ENCODE measurements at regions not wholly inside any gene's neighbourhood (a gene's known extent, or its start where the extent isn't known, plus 50 kb on each side); places are given as distances from the start of the nearest gene placed in this dataset.
"Not testable (repeated sequence)": the region's sequence is repeated elsewhere in the genome, so short reads cannot be mapped to it uniquely, and the experiment has no call there.

DNA sequence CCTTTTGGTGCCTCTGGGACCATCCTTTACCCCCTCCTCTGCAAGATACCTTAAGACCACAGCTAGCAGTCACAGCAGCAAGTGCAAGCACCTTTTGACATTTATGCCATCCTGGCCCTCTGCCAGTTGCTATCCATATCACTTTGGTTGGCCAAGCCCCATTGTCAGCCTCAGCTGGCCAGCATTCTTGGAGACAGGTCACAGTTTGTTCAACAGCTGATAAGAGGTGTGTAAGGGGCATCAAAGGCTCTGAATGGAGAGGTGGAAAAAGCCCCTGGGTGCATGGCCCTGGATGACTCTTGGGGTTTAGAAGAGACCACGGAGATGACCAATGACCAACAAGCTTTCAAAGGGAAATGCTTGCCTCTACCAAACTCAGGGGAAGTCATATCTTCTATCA is 133.6 kb upstream of the MAMLD1 start:
- Mint-ChIP-seq H3K9me3 (ENCODE audit: low read depth) (peaks cover 8% of the 10 kb centered on the region), H3K4me1 (ENCODE audit: low read depth) (no peaks in the 10 kb centered on the region), H3K4me3 (ENCODE audit: unreplicated experiment) (no peak overlapping the region), H3K36me3 (ENCODE audit: low read depth) (no peaks in the 10 kb centered on the region), H3K27ac (ENCODE audit: unreplicated experiment) (no peak overlapping the region), H3K27me3 (ENCODE audit: low read depth) (no peaks in the 10 kb centered on the region)
- no peak for DNase-seq (ENCODE audit: low spot score)
- TF ChIP-seq, protein P1, sequence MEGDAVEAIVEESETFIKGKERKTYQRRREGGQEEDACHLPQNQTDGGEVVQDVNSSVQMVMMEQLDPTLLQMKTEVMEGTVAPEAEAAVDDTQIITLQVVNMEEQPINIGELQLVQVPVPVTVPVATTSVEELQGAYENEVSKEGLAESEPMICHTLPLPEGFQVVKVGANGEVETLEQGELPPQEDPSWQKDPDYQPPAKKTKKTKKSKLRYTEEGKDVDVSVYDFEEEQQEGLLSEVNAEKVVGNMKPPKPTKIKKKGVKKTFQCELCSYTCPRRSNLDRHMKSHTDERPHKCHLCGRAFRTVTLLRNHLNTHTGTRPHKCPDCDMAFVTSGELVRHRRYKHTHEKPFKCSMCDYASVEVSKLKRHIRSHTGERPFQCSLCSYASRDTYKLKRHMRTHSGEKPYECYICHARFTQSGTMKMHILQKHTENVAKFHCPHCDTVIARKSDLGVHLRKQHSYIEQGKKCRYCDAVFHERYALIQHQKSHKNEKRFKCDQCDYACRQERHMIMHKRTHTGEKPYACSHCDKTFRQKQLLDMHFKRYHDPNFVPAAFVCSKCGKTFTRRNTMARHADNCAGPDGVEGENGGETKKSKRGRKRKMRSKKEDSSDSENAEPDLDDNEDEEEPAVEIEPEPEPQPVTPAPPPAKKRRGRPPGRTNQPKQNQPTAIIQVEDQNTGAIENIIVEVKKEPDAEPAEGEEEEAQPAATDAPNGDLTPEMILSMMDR (IDR thresholded peaks at IDR 0.05) = no peak

DNA sequence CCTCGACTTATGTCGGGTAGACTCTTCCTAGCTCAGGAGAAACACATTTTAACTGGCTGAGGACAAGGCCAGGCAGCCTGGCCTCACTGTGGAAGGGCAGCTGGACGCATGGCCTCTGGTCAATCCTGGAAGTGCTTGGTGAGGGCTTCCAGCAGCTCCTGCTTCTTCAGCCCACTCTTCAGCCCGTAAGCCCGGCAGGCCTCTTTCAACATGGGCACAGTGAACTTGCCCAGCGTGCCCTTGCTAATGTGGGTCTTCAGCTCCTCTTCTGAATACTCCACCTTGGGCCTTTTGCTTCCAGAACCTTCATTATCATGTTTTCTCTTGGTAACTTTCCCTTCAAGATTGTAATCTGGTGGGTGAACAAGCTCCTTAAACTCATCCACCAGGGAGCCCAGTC is 132.2 kb upstream of the MAMLD1 start:
- not testable (repeated sequence) for H3K4me3 Mint-ChIP-seq (ENCODE audit: unreplicated experiment); H3K4me1 Mint-ChIP-seq (ENCODE audit: low read depth); H3K27ac Mint-ChIP-seq (ENCODE audit: unreplicated experiment); H3K36me3 Mint-ChIP-seq (ENCODE audit: low read depth); DNase-seq (ENCODE audit: low spot score); H3K27me3 Mint-ChIP-seq (ENCODE audit: low read depth)
- peaks cover 13% of the 10 kb centered on the region for H3K9me3 Mint-ChIP-seq (ENCODE audit: low read depth)

DNA sequence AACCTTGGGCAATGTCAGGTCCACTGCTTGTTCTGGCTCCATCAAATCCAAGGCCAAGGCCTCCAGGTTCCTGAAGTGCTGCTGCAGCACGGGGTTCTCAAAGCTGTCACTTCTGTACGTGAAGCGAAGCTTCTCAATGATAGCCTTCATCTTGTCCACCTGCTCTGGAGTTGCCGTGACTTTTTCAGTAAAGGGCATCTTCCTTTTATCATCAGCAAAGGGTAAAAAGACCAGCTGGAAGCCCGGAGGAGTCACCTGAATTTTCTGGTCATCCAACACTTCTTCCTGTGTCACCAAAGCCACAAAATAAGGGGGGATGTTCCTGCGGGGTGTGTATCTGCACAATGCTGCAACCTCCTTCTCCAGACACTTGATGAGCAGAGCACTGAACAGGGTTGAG is 131.7 kb upstream of the MAMLD1 start:
- not testable (repeated sequence) for H3K4me3 Mint-ChIP-seq (ENCODE audit: unreplicated experiment); DNase-seq (ENCODE audit: low spot score); H3K27me3 Mint-ChIP-seq (ENCODE audit: low read depth); H3K4me1 Mint-ChIP-seq (ENCODE audit: low read depth); H3K36me3 Mint-ChIP-seq (ENCODE audit: low read depth); H3K27ac Mint-ChIP-seq (ENCODE audit: unreplicated experiment)
- H3K9me3 Mint-ChIP-seq (ENCODE audit: low read depth) = peaks cover 13% of the 10 kb centered on the region

DNA sequence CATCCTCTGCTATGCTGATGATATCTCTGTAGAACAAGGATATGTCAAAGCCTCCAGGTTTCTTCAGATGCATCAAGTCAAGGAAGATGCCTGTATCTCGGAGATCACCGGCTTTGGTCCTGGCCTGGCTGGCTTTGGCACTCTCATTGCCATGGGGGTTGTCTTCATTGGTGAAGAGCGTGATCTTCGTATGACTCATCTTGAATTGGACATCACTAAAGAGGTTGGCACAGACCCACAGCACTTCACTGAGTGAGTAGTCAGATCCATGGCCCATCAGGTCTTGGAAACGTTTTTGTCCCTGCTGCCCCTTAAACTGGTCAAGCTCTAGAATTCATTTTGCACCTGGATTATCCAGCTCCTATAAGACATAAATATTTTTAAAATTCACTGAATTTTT is 130.9 kb upstream of the MAMLD1 start:
- not testable (repeated sequence) for H3K27ac Mint-ChIP-seq (ENCODE audit: unreplicated experiment); DNase-seq (ENCODE audit: low spot score); H3K36me3 Mint-ChIP-seq (ENCODE audit: low read depth); H3K4me3 Mint-ChIP-seq (ENCODE audit: unreplicated experiment); H3K4me1 Mint-ChIP-seq (ENCODE audit: low read depth); H3K27me3 Mint-ChIP-seq (ENCODE audit: low read depth)
- H3K9me3 Mint-ChIP-seq (ENCODE audit: low read depth) = peaks cover 13% of the 10 kb centered on the region

DNA sequence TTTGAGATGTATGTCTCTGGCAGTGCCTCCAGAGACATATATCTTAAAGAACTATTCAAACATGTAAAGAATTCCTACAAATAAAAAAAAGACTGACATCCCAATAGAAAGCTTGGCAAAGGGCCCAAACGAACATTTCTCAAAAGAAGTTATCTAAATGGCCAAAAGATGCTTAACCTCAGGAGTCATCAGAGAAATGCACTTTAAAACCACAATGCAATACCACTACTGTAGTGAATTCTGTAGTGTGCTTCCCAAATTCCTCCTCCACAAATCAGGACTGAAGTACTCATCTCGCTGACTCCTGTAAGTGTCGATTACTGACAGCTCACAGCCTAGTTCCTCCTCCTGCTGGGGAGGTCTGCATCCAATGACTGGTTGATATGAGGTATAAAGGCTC is 129.0 kb upstream of the MAMLD1 start:
- no peaks in the 10 kb centered on the region for H3K27me3 Mint-ChIP-seq (ENCODE audit: low read depth)
- H3K36me3 Mint-ChIP-seq (ENCODE audit: low read depth) = no peaks in the 10 kb centered on the region
- TF ChIP-seq, protein P1 (IDR thresholded peaks at IDR 0.05) = no peak
- H3K4me1 Mint-ChIP-seq (ENCODE audit: low read depth) = peaks cover 2% of the 10 kb centered on the region
- no peak overlapping the region for H3K4me3 Mint-ChIP-seq (ENCODE audit: unreplicated experiment)
- peaks cover 12% of the 10 kb centered on the region for H3K9me3 Mint-ChIP-seq (ENCODE audit: low read depth)
- DNase-seq (ENCODE audit: low spot score) = no peak
- H3K27ac Mint-ChIP-seq (ENCODE audit: unreplicated experiment) = no peak overlapping the region

DNA sequence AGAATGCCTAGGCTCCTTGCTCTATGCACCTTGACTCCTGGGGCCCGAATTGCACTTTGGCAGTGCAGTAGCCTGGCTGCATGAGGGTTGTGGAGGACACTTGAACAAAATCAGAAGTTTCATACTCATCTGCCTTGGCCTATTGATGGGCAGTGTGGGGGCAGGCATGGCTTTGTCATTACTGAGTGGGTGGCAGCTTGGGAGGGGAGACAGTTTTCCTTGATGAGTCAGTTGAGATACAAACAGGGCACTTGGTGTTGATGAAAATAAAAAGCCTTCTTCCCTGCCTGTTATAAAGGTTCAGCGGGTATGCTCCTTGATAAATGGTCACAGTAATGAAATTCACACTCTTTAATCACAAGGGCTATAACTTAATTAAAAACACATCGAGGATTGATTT is 126.8 kb upstream of the MAMLD1 start:
- Mint-ChIP-seq H3K27ac (ENCODE audit: unreplicated experiment) (no peak overlapping the region), H3K4me1 (ENCODE audit: low read depth) (peaks cover 2% of the 10 kb centered on the region), H3K36me3 (ENCODE audit: low read depth) (no peaks in the 10 kb centered on the region), H3K27me3 (ENCODE audit: low read depth) (no peaks in the 10 kb centered on the region), H3K9me3 (ENCODE audit: low read depth) (peaks cover 8% of the 10 kb centered on the region), H3K4me3 (ENCODE audit: unreplicated experiment) (no peak overlapping the region)
- DNase-seq (ENCODE audit: low spot score) = no peak
- TF ChIP-seq, protein P1 (IDR thresholded peaks at IDR 0.05) = no peak

DNA sequence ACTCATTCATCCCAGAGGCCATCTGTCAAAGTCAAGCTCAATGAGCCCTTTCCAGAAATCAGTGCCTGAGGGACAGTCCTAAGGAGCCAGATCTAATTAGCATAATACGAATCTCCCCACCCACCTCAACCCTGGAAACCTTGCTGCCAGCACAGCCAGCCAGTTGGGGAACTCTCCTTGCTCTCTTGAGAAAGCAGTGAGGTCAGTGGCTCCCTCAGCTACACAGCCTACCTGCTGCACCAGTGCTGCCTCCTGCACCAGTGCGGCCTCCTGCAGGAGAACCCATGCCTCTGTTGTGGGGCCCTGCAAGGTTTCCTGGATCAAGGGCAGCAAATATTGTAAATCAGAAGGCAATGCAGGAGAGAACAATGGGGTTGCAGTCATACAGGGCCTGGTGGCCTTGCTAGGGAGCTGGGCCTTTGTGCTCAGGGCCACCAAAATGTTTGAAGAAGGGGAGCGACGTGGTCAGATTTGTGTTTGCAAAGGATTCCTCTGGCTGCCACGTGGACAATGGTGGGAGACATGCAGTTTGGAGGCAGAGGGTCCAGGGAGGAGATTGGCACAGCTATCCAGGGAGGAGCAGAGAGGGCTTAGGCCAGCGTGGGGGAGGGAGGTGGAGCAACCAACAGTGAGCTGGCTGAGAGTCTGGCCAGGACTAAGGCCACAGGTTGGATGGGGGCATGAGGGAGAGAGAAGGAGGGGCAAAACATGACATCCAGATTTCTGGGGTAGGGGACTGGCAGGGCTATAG is 124.3 kb upstream of the MAMLD1 start:
- Mint-ChIP-seq H3K9me3 (ENCODE audit: low read depth) (peaks cover 11% of the 10 kb centered on the region), H3K36me3 (ENCODE audit: low read depth) (no peaks in the 10 kb centered on the region), H3K4me1 (ENCODE audit: low read depth) (peaks cover 2% of the 10 kb centered on the region), H3K4me3 (ENCODE audit: unreplicated experiment) (no peak overlapping the region), H3K27ac (ENCODE audit: unreplicated experiment) (no peak overlapping the region), H3K27me3 (ENCODE audit: low read depth) (no peaks in the 10 kb centered on the region)
- TF ChIP-seq, protein P1 (IDR thresholded peaks at IDR 0.05) = no peak
- DNase-seq (ENCODE audit: low spot score) = no peak
